ENCODE measurements at regions not wholly inside any gene's neighbourhood (a gene's known extent, or its start where the extent isn't known, plus 50 kb on each side); places are given as distances from the start of the nearest gene placed in this dataset.
"Not testable (repeated sequence)": the region's sequence is repeated elsewhere in the genome, so short reads cannot be mapped to it uniquely, and the experiment has no call there.

DNA sequence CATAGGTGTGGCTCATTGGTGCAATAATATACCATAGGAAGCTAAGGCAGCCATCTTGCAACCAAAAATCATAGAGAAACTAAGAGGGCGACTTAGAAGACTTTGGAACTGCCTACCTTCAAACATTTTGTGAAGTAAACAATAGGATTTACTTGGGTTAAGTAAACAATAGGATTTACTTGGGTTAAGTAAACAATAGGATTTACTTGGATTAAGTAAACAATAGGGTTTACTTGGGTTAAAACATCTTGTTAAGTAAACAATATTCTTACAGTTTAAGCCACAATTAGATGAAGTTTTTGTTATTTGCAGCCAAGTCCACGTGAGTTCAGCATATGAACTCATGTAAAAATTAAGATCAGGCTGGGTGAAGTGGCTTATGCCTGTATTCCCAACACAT lies 722.4 kb upstream of the AUTS2 start:
- H3K27ac ChIP-seq = no peak overlapping the region
- 57 to 60% methylated on average over 2 of the region's 2 CpGs for WGBS, 2 donors
- DNase-seq = no peak

DNA sequence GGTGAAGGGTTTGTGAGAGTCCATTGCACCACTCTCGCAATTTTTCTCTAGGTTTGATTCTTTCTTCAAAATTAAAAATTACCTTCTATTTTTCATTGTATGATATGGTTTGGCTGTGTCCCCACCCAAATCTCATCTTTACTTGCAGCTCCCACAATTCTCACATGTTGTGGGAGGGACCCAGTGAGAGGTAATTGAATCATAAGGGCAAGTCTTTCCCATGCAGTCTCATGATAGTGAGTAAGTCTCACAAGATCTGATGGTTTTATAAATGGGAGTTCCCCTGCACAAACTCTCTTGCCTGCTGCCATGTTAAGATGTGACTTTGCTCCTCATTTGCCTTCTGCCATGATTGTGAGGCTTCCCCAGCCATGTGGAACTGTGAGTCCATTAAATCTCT lies 711.2 kb upstream of the AUTS2 start:
- not testable (repeated sequence) for ATAC-seq (ENCODE audit: low FRiP score in 2 of 2)

More for the DNA sequence above, 722.4 kb upstream of the AUTS2 start:
- Histone ChIP-seq H3K4me1 (no peaks in the 10 kb centered on the region), H3K9me3 (no peaks in the 10 kb centered on the region), H3K36me3 (no peaks in the 10 kb centered on the region), H3K27me3 (no peaks in the 10 kb centered on the region), H3K4me3 (no peak overlapping the region)
- no peak for ATAC-seq (ENCODE audit: low FRiP score in 2 of 2)
- TF ChIP-seq POLR2AphosphoS5 (IDR thresholded peaks at IDR 0.05) = no peak
- TF ChIP-seq EP300 (IDR thresholded peaks at IDR 0.05) = no peak
- TF ChIP-seq, protein P1, sequence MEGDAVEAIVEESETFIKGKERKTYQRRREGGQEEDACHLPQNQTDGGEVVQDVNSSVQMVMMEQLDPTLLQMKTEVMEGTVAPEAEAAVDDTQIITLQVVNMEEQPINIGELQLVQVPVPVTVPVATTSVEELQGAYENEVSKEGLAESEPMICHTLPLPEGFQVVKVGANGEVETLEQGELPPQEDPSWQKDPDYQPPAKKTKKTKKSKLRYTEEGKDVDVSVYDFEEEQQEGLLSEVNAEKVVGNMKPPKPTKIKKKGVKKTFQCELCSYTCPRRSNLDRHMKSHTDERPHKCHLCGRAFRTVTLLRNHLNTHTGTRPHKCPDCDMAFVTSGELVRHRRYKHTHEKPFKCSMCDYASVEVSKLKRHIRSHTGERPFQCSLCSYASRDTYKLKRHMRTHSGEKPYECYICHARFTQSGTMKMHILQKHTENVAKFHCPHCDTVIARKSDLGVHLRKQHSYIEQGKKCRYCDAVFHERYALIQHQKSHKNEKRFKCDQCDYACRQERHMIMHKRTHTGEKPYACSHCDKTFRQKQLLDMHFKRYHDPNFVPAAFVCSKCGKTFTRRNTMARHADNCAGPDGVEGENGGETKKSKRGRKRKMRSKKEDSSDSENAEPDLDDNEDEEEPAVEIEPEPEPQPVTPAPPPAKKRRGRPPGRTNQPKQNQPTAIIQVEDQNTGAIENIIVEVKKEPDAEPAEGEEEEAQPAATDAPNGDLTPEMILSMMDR (IDR thresholded peaks at IDR 0.05) = no peak
- TF ChIP-seq POLR2A (IDR thresholded peaks at IDR 0.05) = no peak

DNA sequence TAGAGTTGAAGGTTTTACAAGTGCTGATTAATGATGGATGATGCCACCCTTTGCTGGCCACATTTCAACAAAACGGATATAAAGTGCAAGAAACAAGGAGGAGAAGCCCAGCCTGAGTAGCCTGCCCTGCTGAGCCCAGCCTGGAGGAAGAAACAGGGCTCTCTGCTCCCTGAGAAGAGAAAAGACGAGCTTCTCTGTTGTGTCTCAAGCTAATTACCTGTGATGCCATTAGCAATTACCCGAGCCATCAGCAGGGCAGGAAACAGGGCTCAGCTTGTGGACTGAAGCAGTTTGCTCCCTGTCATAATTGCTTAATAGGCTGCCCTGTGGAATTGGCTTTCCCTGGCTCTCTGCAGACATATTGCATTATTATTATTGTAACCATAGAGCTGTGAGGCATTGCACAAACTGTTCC lies 709.3 kb upstream of the AUTS2 start:
- Histone ChIP-seq H3K4me1 (no peaks in the 10 kb centered on the region), H3K4me3 (no peak overlapping the region), H3K36me3 (no peaks in the 10 kb centered on the region), H3K9me3 (no peaks in the 10 kb centered on the region), H3K27ac (no peak overlapping the region), H3K27me3 (no peaks in the 10 kb centered on the region)
- WGBS, 2 donors = 36 to 37% methylated on average over 3 of the region's 3 CpGs
- no peak for DNase-seq
- TF ChIP-seq, protein P1 (IDR thresholded peaks at IDR 0.05) = no peak
- no peak for TF ChIP-seq POLR2AphosphoS5 (IDR thresholded peaks at IDR 0.05)
- TF ChIP-seq EP300 (IDR thresholded peaks at IDR 0.05) = no peak
- TF ChIP-seq POLR2A (IDR thresholded peaks at IDR 0.05) = no peak
- no peak for ATAC-seq (ENCODE audit: low FRiP score in 2 of 2)

More for the DNA sequence above, 711.2 kb upstream of the AUTS2 start:
- H3K27ac ChIP-seq, H3K36me3 ChIP-seq, H3K27me3 ChIP-seq, H3K4me3 ChIP-seq, H3K9me3 ChIP-seq, DNase-seq, H3K4me1 ChIP-seq: not testable (repeated sequence)
- WGBS, 2 donors = 91 to 97% methylated on average over 1 of the region's 1 CpG

DNA sequence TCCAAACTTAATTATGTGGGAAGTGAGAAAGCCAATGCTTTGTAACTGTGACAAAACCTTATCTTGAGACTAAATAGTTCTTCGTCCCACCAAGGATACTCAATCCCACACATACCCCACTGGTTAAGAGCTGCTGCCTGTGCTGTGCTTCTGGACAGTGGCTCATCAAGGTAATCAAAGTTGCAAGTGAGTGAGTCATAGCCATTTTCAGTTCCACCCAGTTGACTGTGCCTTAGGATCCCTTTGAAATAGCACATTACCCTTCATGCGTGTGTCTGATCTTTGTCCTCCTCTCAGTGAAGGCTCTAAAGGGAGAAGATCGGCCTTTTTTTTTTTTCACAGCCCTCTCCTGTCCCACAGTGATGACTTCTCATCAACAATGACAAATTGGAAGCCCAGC lies 706.0 kb upstream of the AUTS2 start:
- no peak for TF ChIP-seq POLR2AphosphoS5 (IDR thresholded peaks at IDR 0.05)
- TF ChIP-seq EP300 (IDR thresholded peaks at IDR 0.05) = no peak
- no peak overlapping the region for H3K27ac ChIP-seq
- H3K4me1 ChIP-seq = no peaks in the 10 kb centered on the region
- ATAC-seq (ENCODE audit: low FRiP score in 2 of 2) (peak in 1 of 2 donors; percentile 59), DNase-seq (no peak)
- no peaks in the 10 kb centered on the region for H3K36me3 ChIP-seq
- H3K27me3 ChIP-seq = no peaks in the 10 kb centered on the region
- H3K4me3 ChIP-seq = no peak overlapping the region
- no peaks in the 10 kb centered on the region for H3K9me3 ChIP-seq
- WGBS, 2 donors = 87 to 93% methylated on average over 3 of the region's 3 CpGs

DNA sequence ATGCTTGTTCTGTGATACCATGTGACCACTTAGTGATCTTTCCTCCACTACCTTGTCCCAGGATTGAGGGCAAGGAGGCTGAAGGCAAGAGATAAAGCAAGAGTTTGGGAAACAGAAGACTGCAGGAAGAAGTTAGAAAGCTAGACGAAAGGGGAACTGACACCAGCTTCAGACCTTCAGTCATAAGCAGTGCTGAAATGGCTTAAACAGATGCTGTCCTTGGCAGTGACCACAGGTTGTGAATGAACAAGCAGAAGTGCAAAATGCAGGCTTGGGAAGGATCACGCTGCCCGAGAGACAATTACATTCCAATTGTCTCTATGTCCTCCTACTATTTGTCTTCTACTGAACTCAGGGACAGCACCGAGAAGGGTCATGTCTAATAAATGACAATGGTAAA lies 704.9 kb upstream of the AUTS2 start:
- Histone ChIP-seq H3K27me3 (no peaks in the 10 kb centered on the region), H3K4me3 (no peak overlapping the region), H3K4me1 (no peaks in the 10 kb centered on the region), H3K27ac (no peak overlapping the region), H3K9me3 (no peaks in the 10 kb centered on the region), H3K36me3 (no peaks in the 10 kb centered on the region)
- TF ChIP-seq POLR2AphosphoS5 (IDR thresholded peaks at IDR 0.05) (no peak), POLR2A (IDR thresholded peaks at IDR 0.05) (no peak), EP300 (IDR thresholded peaks at IDR 0.05) (no peak)
- TF ChIP-seq, protein P1 (IDR thresholded peaks at IDR 0.05) = no peak
- WGBS, 2 donors = 58 to 60% methylated on average over 4 of the region's 4 CpGs
- no peak for ATAC-seq (ENCODE audit: low FRiP score in 2 of 2)
- no peak for DNase-seq

DNA sequence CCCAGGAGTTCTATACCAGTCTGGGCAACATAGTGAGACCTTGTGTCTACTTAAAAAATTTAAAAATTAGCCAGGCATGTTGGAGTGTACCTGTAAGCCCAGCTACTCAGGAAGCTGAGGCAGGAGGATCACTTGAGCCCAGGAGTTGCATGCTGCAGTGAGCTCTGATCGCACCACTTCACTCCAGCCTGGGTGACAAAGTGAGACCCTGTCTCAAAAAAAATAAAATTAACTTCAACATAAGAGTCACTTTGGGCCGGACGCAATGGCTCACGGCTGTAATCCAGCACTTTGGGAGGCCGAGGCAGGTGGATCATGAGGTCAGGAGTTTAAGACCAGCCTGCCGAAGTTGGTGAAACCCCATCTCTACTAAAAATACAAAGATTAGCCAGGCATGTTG lies 699.1 kb upstream of the AUTS2 start:
- not testable (repeated sequence) for H3K36me3 ChIP-seq; H3K27me3 ChIP-seq; H3K4me1 ChIP-seq; H3K9me3 ChIP-seq; H3K27ac ChIP-seq; DNase-seq; ATAC-seq (ENCODE audit: low FRiP score in 2 of 2); H3K4me3 ChIP-seq
- WGBS, 2 donors = 88 to 90% methylated on average over 6 of the region's 6 CpGs
